ENCODE measurements at regions not wholly inside any gene's neighbourhood (a gene's known extent, or its start where the extent isn't known, plus 50 kb on each side); places are given as distances from the start of the nearest gene placed in this dataset.
"Not testable (repeated sequence)": the region's sequence is repeated elsewhere in the genome, so short reads cannot be mapped to it uniquely, and the experiment has no call there.

GRCh38 chr2:47628904-47629303 is 58.1 kb upstream of the KCNK12 start:
- DNase-seq (ENCODE audit: low read depth) = no peak
- no peak overlapping the region for H3K4me3 ChIP-seq (ENCODE audit: low read depth, low read length)

- no peak overlapping the region for H3K4me3 ChIP-seq (ENCODE audit: low read depth, low read length)
- no peak for DNase-seq (ENCODE audit: low read depth)
Observed at GRCh38 chr2:47626664-47627063, 55.9 kb upstream of the KCNK12 start.

GRCh38 chr2:47623140-47623539 is 52.4 kb upstream of the KCNK12 start:
- not testable (repeated sequence) for H3K4me3 ChIP-seq (ENCODE audit: low read depth, low read length); DNase-seq (ENCODE audit: low read depth)

- no peak overlapping the region for H3K4me3 ChIP-seq (ENCODE audit: low read depth, low read length)
- DNase-seq (ENCODE audit: low read depth) = no peak
Observed at GRCh38 chr2:47620770-47621437, 50.1 kb upstream of the KCNK12 start.

All from skeletal muscle cell (primary cell).